ENCODE measurements at regions not wholly inside any gene's neighbourhood (a gene's known extent, or its start where the extent isn't known, plus 50 kb on each side); places are given as distances from the start of the nearest gene placed in this dataset.

DNA sequence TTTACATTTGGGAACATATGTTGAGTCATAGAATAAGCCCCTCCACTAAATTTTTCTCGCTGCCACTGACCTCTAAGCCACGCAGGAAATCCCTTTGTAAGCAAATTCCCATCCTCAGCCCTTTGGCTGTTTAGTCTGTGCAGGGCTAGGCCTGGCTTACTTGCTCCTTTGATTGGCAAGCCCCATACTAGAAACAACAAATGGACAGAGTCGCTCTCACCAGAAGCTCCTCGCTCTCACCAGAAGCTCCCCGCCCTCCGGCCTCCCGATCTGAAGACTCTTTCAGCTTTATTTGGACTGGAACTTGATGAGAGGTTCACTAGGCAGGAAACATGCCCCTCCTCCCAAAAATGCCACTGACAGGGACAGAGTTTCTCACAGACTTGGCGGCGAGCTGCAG lies 149.2 kb upstream of the EXOC2 start:
- no peak overlapping the region for H3K27ac ChIP-seq
- no peaks in the 10 kb centered on the region for H3K27me3 ChIP-seq (replicated peaks)
- H3K4me3 ChIP-seq (ENCODE audit: low read depth, low read length) = no peak overlapping the region
- TF ChIP-seq, protein P1, sequence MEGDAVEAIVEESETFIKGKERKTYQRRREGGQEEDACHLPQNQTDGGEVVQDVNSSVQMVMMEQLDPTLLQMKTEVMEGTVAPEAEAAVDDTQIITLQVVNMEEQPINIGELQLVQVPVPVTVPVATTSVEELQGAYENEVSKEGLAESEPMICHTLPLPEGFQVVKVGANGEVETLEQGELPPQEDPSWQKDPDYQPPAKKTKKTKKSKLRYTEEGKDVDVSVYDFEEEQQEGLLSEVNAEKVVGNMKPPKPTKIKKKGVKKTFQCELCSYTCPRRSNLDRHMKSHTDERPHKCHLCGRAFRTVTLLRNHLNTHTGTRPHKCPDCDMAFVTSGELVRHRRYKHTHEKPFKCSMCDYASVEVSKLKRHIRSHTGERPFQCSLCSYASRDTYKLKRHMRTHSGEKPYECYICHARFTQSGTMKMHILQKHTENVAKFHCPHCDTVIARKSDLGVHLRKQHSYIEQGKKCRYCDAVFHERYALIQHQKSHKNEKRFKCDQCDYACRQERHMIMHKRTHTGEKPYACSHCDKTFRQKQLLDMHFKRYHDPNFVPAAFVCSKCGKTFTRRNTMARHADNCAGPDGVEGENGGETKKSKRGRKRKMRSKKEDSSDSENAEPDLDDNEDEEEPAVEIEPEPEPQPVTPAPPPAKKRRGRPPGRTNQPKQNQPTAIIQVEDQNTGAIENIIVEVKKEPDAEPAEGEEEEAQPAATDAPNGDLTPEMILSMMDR (IDR thresholded peaks at IDR 0.05; ENCODE audit: low read depth, low read length, missing control alignments) = no peak
- no peak for DNase-seq
- H3K36me3 ChIP-seq (replicated peaks) = no peaks in the 10 kb centered on the region
- in situ Hi-C loops (cut with HindIII; ENCODE audit: low pct_ligation_motif_present, low sequenced_read_pairs) = no loop called here

DNA sequence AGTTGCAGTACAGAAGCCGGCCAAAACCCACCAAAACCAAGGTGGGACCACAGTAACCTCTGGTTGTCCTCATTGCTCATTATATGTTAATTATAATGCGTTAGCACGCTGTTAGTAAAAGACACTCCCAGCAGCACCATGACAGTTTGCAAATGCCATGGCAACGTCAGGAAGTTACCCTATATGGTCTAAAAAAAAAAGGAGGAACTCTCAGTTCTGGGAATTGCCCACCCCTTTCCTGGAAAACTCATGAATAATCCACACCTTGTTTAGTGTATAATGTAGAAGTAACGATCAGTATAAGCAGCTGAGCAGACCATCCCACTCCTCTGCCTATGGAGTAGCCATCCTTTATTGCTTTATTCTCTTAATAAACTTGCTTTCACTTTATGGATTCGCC lies 148.6 kb upstream of the EXOC2 start:
- H3K36me3 ChIP-seq (replicated peaks) = no peaks in the 10 kb centered on the region
- H3K27ac ChIP-seq = no peak overlapping the region
- H3K27me3 ChIP-seq (replicated peaks) = no peaks in the 10 kb centered on the region
- in situ Hi-C loops (cut with HindIII; ENCODE audit: low pct_ligation_motif_present, low sequenced_read_pairs) = no loop called here
- DNase-seq = no peak
- TF ChIP-seq, protein P1 (IDR thresholded peaks at IDR 0.05; ENCODE audit: low read depth, low read length, missing control alignments) = no peak
- no peak overlapping the region for H3K4me3 ChIP-seq (ENCODE audit: low read depth, low read length)

DNA sequence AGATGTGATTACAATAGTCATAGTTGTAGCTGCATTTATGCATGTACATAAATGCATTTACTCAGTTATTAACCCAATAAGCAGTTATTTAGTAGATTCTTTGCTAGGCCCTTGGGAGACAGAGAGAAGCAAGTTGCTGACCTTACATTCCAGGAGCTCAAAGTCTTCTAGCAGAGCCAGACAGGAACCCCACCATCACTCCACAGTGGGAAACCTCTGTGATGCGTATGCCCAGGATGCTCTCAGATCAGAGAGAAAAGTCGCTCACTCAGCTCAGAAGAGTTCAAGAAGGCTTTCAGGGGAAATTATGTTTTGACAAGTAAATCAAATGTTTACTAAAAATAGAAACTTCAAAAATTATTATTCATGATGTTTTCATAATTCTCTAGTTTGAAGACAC lies 146.3 kb upstream of the EXOC2 start:
- H3K4me3 ChIP-seq (ENCODE audit: low read depth, low read length) = no peak overlapping the region
- no peak overlapping the region for H3K27ac ChIP-seq
- TF ChIP-seq, protein P1 (IDR thresholded peaks at IDR 0.05; ENCODE audit: low read depth, low read length, missing control alignments) = no peak
- DNase-seq = no peak
- H3K27me3 ChIP-seq (replicated peaks) = no peaks in the 10 kb centered on the region
- H3K36me3 ChIP-seq (replicated peaks) = no peaks in the 10 kb centered on the region
- in situ Hi-C loops (cut with HindIII; ENCODE audit: low pct_ligation_motif_present, low sequenced_read_pairs) = no loop called here

DNA sequence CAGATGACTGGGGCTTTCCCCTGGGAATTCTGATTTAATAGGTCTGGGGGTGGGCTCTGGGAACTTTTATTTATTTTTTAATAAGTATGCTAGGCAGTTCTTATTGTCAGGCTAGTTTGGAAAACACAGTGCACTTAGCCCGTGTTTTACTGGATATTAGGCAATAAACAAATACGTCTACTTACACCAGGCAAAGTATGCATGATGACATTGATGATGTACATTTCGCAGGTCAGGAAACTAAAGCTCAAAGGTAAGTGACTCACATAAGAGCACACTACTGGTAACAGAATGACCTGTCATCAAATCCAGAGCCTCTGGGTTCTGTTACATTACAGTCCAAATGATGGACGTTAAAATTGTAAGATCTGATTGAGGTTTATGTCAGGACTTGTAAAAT lies 144.4 kb upstream of the EXOC2 start:
- TF ChIP-seq, protein P1 (IDR thresholded peaks at IDR 0.05; ENCODE audit: low read depth, low read length, missing control alignments) = no peak
- Histone ChIP-seq H3K36me3 (replicated peaks) (no peaks in the 10 kb centered on the region), H3K4me3 (ENCODE audit: low read depth, low read length) (no peak overlapping the region), H3K27me3 (replicated peaks) (no peaks in the 10 kb centered on the region), H3K27ac (no peak overlapping the region)
- no peak for DNase-seq
- in situ Hi-C loops (cut with HindIII; ENCODE audit: low pct_ligation_motif_present, low sequenced_read_pairs) = no loop called here

DNA sequence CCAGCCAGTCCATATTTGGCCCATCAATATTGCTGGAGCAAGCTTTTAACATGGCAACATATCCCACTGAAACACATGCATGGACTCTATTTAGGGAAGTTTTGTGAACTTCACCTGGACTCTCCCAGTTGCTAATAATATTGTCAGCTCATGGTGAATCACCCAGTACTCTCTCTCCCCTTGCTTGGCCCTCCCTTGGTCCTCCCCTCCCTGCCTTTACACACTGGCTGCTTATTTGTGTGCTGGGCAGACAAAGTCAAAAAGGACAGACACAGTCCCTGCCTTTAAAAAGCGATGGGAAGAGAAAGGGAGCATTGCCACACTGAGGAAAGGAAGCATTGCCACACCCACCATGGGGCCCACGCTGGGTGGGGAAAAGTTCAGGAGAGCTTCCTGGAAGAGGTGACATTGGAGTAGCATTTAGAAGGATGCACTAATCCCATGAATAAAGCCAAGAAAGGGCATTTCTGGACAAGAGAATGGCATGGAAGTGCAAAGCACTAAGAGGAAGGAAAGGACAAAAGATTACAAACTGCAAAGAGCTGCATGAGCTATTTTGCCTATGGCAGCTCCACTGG lies 143.4 kb upstream of the EXOC2 start:
- TF ChIP-seq, protein P1 (IDR thresholded peaks at IDR 0.05; ENCODE audit: low read depth, low read length, missing control alignments) = no peak
- in situ Hi-C loops (cut with HindIII; ENCODE audit: low pct_ligation_motif_present, low sequenced_read_pairs) = no loop called here
- Histone ChIP-seq H3K36me3 (replicated peaks) (no peaks in the 10 kb centered on the region), H3K4me3 (ENCODE audit: low read depth, low read length) (no peak overlapping the region), H3K27ac (no peak overlapping the region), H3K27me3 (replicated peaks) (no peaks in the 10 kb centered on the region)
- no peak for DNase-seq

DNA sequence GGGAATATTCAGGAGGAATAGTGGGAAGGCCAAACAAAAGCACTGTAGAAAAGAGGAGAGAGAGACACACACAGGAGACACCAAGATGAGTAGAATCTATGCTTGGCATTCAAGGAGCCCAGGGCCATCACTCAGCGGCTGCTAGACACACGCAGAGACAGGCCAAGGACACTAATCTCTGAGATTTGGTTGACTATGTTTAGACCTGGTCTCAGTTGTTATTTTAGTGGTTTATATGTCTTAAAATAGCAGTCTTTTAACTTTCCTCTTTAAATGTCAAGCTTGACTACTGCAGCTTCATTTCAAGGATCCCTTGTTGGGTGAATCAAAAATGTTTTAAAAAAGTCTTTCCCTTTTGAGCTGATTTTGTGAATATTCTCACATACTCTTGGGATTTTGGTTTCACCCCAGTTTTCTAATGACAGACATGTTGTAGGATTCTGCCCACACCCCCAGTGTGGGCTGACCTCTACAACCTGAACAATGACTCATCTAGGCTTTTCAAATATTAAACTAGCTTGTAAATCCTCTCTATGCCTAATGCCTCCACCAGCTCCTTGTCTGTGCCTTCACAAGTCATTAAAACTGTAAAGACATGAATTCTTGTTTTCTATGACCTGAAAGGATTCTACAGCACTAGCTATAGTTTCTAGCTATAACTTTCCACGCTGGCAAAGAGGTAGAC lies 142.7 kb upstream of the EXOC2 start:
- in situ Hi-C loops (cut with HindIII; ENCODE audit: low pct_ligation_motif_present, low sequenced_read_pairs) = no loop called here
- Histone ChIP-seq H3K27ac (no peak overlapping the region), H3K4me3 (ENCODE audit: low read depth, low read length) (no peak overlapping the region), H3K36me3 (replicated peaks) (no peaks in the 10 kb centered on the region), H3K27me3 (replicated peaks) (no peaks in the 10 kb centered on the region)
- no peak for DNase-seq
- TF ChIP-seq, protein P1 (IDR thresholded peaks at IDR 0.05; ENCODE audit: low read depth, low read length, missing control alignments) = no peak
